HepG2 (cell line): ENCODE measurements at regions not wholly inside any gene's neighbourhood (a gene's known extent, or its start where the extent isn't known, plus 50 kb on each side); places are given as distances from the start of the nearest gene placed in this dataset.

ENCODE experiments used
- ATAC-seq: fragments of 200-7000 bp; cut with Tn5 transposase; 3 replicates; pipeline ENCODE4 v1.9.1; 2020; ENCODE audit warnings: mild to moderate bottlenecking, moderate library complexity
- BruUV-seq: library from RNA; stranded (reverse); fragments of 400-500 nt; replicated peaks from 2 replicates; lab custom pipeline; 2021; lab: Mats Ljungman, UMichigan
- CTCF ChIA-PET: fragments of 300-600 bp; formaldehyde crosslinking; extraction: SDS; loops from one replicate; lab custom pipeline; 2021; ENCODE audit warnings: low total read pairs, inconsistent platforms, low intra/inter-chr PET ratio; lab: Yijun Ruan, JAX
- POLR2A ChIA-PET: fragments of 350-600 bp; sonication (Branson Sonifier 250); formaldehyde crosslinking; loops from one replicate; lab custom pipeline; 2020; ENCODE audit warnings: antibody characterized with exemption, inconsistent platforms; lab: Yijun Ruan, JAX
- DNase-seq: peaks from one replicate; pipeline ENCODE4 v3.0.0-alpha.2; 2015; ENCODE audit warnings: low spot score
- FAIRE-seq: peaks from 3 replicates; lab custom pipeline; 2011; peaks lifted over from hg19 to GRCh38; lab: Jason Lieb, UNC
- H2AFZ ChIP-seq: one replicate; pipeline ENCODE4 v1.6.1; 2011; ENCODE audit warnings: low read length, inconsistent platforms
- H3K27ac ChIP-seq: fragments of 300-600 bp; 3 replicates; pipeline ENCODE4 v1.8.0; 2011; ENCODE audit warnings: mixed run types, mild to moderate bottlenecking, mixed read lengths, low read length, inconsistent platforms; ENCODE audit not compliant: insufficient read depth; ENCODE audit errors: extremely low read length
- H3K27me3 ChIP-seq, 2 experiments: fragments of 200-600 bp in 1 of 2; 2 replicates in 1 of 2; 3 replicates in 1 of 2; pipeline versions ENCODE4 v1.6.0 to v1.8.0; 2011; ENCODE audit warnings: low read length in 2 of 2, mild to moderate bottlenecking in 2 of 2, moderate library complexity in 2 of 2, inconsistent platforms in 1 of 2; ENCODE audit not compliant: insufficient read depth in 2 of 2, control insufficient read depth in 1 of 2
- H3K36me3 ChIP-seq, 2 experiments: fragments of 200-600 bp in 1 of 2; replicated peaks in 1 of 2; 2 replicates in 1 of 2; 3 replicates in 1 of 2; pipeline versions ENCODE4 v1.5.1 to v1.8.0; 2011; ENCODE audit warnings: low read length in 2 of 2, inconsistent platforms in 1 of 2; ENCODE audit not compliant: insufficient read depth in 2 of 2, control insufficient read depth in 1 of 2
- H3K4me1 ChIP-seq: 2 replicates; pipeline ENCODE4 v1.5.1; 2012; ENCODE audit warnings: low read length, inconsistent platforms; ENCODE audit not compliant: insufficient read depth
- H3K4me2 ChIP-seq: 2 replicates; pipeline ENCODE4 v1.6.0; 2011; ENCODE audit warnings: low read depth, low read length, inconsistent platforms
- H3K4me3 ChIP-seq, 3 experiments: fragments of 200-600 bp in 1 of 3; sonication (generic), shearing (Covaris generic) in 1 of 3; replicated peaks in 1 of 3; 2 replicates each; pipeline ENCODE4 v1.5.1; 2011 to 2016; ENCODE audit warnings: low read length in 3 of 3, inconsistent platforms in 2 of 3, low read depth in 2 of 3, mild to moderate bottlenecking in 2 of 3, control low read depth in 1 of 3, mixed read lengths in 1 of 3; ENCODE audit not compliant: insufficient read depth in 1 of 3
- H3K79me2 ChIP-seq: one replicate; pipeline ENCODE4 v1.6.1; 2011; ENCODE audit warnings: low read length, inconsistent platforms; ENCODE audit not compliant: insufficient read depth
- H3K9ac ChIP-seq: 2 replicates; pipeline ENCODE4 v1.6.0; 2011; ENCODE audit warnings: mild to moderate bottlenecking, low read depth, low read length, inconsistent platforms; ENCODE audit not compliant: insufficient read depth
- H3K9me3 ChIP-seq: 2 replicates; pipeline ENCODE4 v1.5.1; 2012; ENCODE audit warnings: mild to moderate bottlenecking, low read length
- H4K20me1 ChIP-seq: 2 replicates; pipeline ENCODE4 v1.6.0; 2011; ENCODE audit warnings: inconsistent platforms, mild to moderate bottlenecking, low read length, moderate library complexity; ENCODE audit not compliant: insufficient read depth
- EHMT2 ChIP-seq: fragments of 200-600 bp; sonication (generic); IDR thresholded peaks from 2 replicates; pipeline ENCODE4 v1.7.0; 2017; ENCODE audit warnings: antibody characterized with exemption, low read depth, low read length, borderline replicate concordance
- NFATC3 ChIP-seq: sonication (generic); formaldehyde crosslinking; IDR thresholded peaks from 2 replicates; pipeline ENCODE4 v1.5.1; 2020; ENCODE audit warnings: mild to moderate bottlenecking, missing genetic modification reagents
- SIX4 ChIP-seq: sonication (generic); formaldehyde crosslinking; IDR thresholded peaks from 2 replicates; pipeline ENCODE4 v1.4.0; 2020; ENCODE audit warnings: missing genetic modification reagents
- U2AF1 ChIP-seq: fragments of 200-400 bp; formaldehyde crosslinking; optimal IDR thresholded peaks from 2 replicates; pipeline ENCODE3; 2017; ENCODE audit warnings: mild to moderate bottlenecking, low read depth, low read length
- ZNF333 ChIP-seq: sonication (generic); formaldehyde crosslinking; IDR thresholded peaks from 2 replicates; pipeline ENCODE4 v1.4.0; 2020; ENCODE audit warnings: mild to moderate bottlenecking, missing genetic modification reagents, borderline replicate concordance
- ZNF343 ChIP-seq: sonication (generic); formaldehyde crosslinking; IDR thresholded peaks from 2 replicates; pipeline ENCODE4 v1.4.0; 2020; ENCODE audit warnings: mild to moderate bottlenecking, missing genetic modification reagents
- ZNF616 ChIP-seq: sonication (generic); formaldehyde crosslinking; IDR thresholded peaks from 2 replicates; pipeline ENCODE4 v1.5.0; 2020; ENCODE audit warnings: low read depth, mild to moderate bottlenecking, missing genetic modification reagents
- WGBS: methylation state at CpG from one replicate; pipeline ENCODE4 v1.1.6; 2017; ENCODE audit warnings: low lambda C conversion rate; 5-methylcytosine and 5-hydroxymethylcytosine counted together
- in situ Hi-C: cut with HindIII; loops from 2 replicates; pipeline ENCODE4 v1.10.0; 2017; ENCODE audit warnings: low pct_unique_long_range_greater_than_20kb; ENCODE audit not compliant: extremely low pct_ligation_motif_present
- intact Hi-C: fragments of 100-400 bp; cut with micrococcal nuclease; formaldehyde crosslinking; loops from one replicate; pipeline ENCODE4 v1.10.0; 2022; ENCODE audit not compliant: unreplicated experiment
- TF ChIP-seq, protein P1 (sequence below): sonication (generic); formaldehyde crosslinking; IDR thresholded peaks from 2 replicates; pipeline ENCODE4 v1.4.0; 2020; ENCODE audit warnings: missing genetic modification reagents, borderline replicate concordance
- TF ChIP-seq, protein P2 (sequence below): sonication (generic); formaldehyde crosslinking; IDR thresholded peaks from 2 replicates; pipeline ENCODE4 v1.5.0; 2020; ENCODE audit warnings: missing genetic modification reagents

DNA sequence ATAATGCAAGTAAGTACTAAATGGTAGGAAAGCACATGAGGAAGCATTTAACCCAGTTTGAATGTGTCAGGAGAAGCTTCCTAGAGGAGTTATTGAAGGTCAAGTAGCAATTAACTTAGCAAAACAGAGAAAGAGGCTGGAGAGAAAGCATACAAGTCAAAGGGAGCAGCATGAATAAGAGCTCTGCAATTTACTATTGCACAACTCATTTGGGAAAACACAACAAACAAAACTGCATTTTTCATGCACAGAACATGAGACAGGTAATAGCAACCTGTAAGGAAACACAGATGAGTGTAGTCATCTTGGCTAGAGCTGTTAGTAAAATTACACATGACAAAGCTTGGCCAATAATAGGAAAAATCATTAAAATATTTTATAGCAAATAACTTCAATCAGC is 538.1 kb downstream of the PPP4R3C start:
- no peaks in the 10 kb centered on the region for H3K79me2 ChIP-seq
- in situ Hi-C loops = no loop called here
- no peaks in the 10 kb centered on the region for H3K9me3 ChIP-seq
- no peaks in the 10 kb centered on the region for H3K36me3 ChIP-seq
- no TSS peak for BruUV-seq
- FAIRE-seq (no peak), ATAC-seq (no peak), DNase-seq (no peak)
- H3K27ac ChIP-seq = no peak overlapping the region
- TF ChIP-seq EHMT2 (no peak), ZNF343 (CRISPR knock-in tag) (no peak)
- intact Hi-C loops = no loop called here
- no peaks in the 10 kb centered on the region for H3K4me1 ChIP-seq
- CTCF ChIA-PET = no interaction called here
- H3K4me3 ChIP-seq = no peak overlapping the region
- H3K9ac ChIP-seq = no peak overlapping the region
- no peak overlapping the region for H2AFZ ChIP-seq
- no peaks in the 10 kb centered on the region for H3K27me3 ChIP-seq
- no peaks in the 10 kb centered on the region for H4K20me1 ChIP-seq
- no peak overlapping the region for H3K4me2 ChIP-seq
- POLR2A ChIA-PET = no interaction called here

DNA sequence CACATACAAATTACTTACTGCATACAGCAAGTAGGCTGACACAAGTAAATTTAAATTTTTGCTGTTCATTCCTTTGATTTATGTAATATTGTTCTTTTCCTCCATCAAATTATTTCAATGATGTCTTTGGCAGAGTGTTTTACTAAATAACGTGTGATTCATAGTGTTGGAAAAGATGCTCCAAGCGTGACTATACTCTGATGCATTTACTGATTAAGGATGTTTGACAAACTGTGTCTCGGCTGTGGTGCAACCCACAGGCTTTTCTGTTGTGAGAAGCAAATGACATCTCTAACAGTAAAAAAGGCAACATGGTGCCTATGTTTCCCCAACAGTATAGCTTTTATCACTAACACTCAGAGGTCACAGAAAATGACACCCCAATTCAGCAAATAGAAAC is 540.9 kb downstream of the PPP4R3C start:
- TF ChIP-seq, protein P1, sequence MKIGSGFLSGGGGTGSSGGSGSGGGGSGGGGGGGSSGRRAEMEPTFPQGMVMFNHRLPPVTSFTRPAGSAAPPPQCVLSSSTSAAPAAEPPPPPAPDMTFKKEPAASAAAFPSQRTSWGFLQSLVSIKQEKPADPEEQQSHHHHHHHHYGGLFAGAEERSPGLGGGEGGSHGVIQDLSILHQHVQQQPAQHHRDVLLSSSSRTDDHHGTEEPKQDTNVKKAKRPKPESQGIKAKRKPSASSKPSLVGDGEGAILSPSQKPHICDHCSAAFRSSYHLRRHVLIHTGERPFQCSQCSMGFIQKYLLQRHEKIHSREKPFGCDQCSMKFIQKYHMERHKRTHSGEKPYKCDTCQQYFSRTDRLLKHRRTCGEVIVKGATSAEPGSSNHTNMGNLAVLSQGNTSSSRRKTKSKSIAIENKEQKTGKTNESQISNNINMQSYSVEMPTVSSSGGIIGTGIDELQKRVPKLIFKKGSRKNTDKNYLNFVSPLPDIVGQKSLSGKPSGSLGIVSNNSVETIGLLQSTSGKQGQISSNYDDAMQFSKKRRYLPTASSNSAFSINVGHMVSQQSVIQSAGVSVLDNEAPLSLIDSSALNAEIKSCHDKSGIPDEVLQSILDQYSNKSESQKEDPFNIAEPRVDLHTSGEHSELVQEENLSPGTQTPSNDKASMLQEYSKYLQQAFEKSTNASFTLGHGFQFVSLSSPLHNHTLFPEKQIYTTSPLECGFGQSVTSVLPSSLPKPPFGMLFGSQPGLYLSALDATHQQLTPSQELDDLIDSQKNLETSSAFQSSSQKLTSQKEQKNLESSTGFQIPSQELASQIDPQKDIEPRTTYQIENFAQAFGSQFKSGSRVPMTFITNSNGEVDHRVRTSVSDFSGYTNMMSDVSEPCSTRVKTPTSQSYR (CRISPR knock-in tag) = no peak
- TF ChIP-seq ZNF333 (CRISPR knock-in tag) = no peak
- TF ChIP-seq SIX4 = no peak
- TF ChIP-seq, protein P2, sequence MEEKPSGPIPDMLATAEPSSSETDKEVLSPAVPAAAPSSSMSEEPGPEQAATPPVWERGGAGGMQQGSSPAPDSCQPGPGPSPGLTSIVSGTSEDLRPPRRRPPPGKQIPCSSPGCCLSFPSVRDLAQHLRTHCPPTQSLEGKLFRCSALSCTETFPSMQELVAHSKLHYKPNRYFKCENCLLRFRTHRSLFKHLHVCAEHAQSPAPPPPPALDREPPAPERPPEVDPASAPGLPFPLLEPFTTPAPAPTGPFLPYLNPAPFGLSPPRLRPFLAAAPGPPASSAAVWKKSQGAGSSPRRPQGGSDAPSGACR (CRISPR knock-in tag) = no peak
- no peak for TF ChIP-seq ZNF616 (CRISPR knock-in tag)
- no peak for TF ChIP-seq U2AF1
- TF ChIP-seq NFATC3 (CRISPR knock-in tag) = no peak
- TF ChIP-seq, all 625 proteins: peak for 0
- ChIA-PET POLR2A (no interaction called here), CTCF (no interaction called here)
- Histone ChIP-seq H3K4me1 (no peaks in the 10 kb centered on the region), H3K27ac (no peak overlapping the region), H3K9ac (no peak overlapping the region), H3K79me2 (no peaks in the 10 kb centered on the region), H3K36me3 (no peaks in the 10 kb centered on the region), H3K9me3 (no peaks in the 10 kb centered on the region), H3K4me3 (no peak overlapping the region), H2AFZ (no peak overlapping the region), H3K27me3 (no peaks in the 10 kb centered on the region), H4K20me1 (no peaks in the 10 kb centered on the region), H3K4me2 (no peak overlapping the region)
- no TSS peak for BruUV-seq
- intact Hi-C loops = no loop called here
- no peak for ATAC-seq
- 0% methylated on average over 3 of the region's 3 CpGs for WGBS
- no peak for DNase-seq
- in situ Hi-C loops = no loop called here
- FAIRE-seq = no peak
